GM18858 (cell line): ENCODE measurements at regions not wholly inside any gene's neighbourhood (a gene's known extent, or its start where the extent isn't known, plus 50 kb on each side); places are given as distances from the start of the nearest gene placed in this dataset.
"Not testable (repeated sequence)": the region's sequence is repeated elsewhere in the genome, so short reads cannot be mapped to it uniquely, and the experiment has no call there.

ENCODE experiments used
- ATAC-seq: cut with Tn5 transposase; IDR thresholded peaks from one replicate; pipeline ENCODE4 v1.9.1; 2021; ENCODE audit not compliant: unreplicated experiment

GRCh38 chr6:149127212-149127611 lies 190.3 kb upstream of the TAB2 start:
- ATAC-seq: no peak

GRCh38 chr6:149128489-149129145 lies 188.9 kb upstream of the TAB2 start:
- ATAC-seq: no peak

- no peak for ATAC-seq
These were observed 188.0 kb upstream of the TAB2 start for GRCh38 chr6:149129371-149130077.

- ATAC-seq: no peak
These were observed 187.4 kb upstream of the TAB2 start for GRCh38 chr6:149130090-149130489.

GRCh38 chr6:149130508-149130907 lies 187.0 kb upstream of the TAB2 start:
- no peak for ATAC-seq

- ATAC-seq: no peak
These were observed 185.6 kb upstream of the TAB2 start for GRCh38 chr6:149131891-149132290.

GRCh38 chr6:149132336-149132735 lies 185.2 kb upstream of the TAB2 start:
- ATAC-seq: no peak

GRCh38 chr6:149134511-149134933 lies 183.0 kb upstream of the TAB2 start:
- no peak for ATAC-seq

GRCh38 chr6:149135809-149136208 lies 181.7 kb upstream of the TAB2 start:
- ATAC-seq: no peak

- no peak for ATAC-seq
These were observed 181.1 kb upstream of the TAB2 start for GRCh38 chr6:149136273-149136912.

- ATAC-seq: no peak
These were observed 180.6 kb upstream of the TAB2 start for GRCh38 chr6:149136913-149137286.

- no peak for ATAC-seq
These were observed 179.9 kb upstream of the TAB2 start for GRCh38 chr6:149137594-149137993.

GRCh38 chr6:149138089-149138488 lies 179.4 kb upstream of the TAB2 start:
- no peak for ATAC-seq

GRCh38 chr6:149138699-149139294 lies 178.7 kb upstream of the TAB2 start:
- ATAC-seq: no peak

- ATAC-seq: no peak
These were observed 177.8 kb upstream of the TAB2 start for GRCh38 chr6:149139782-149140136.

- peak; percentile 64 for ATAC-seq
These were observed 177.2 kb upstream of the TAB2 start for GRCh38 chr6:149140137-149140909.

GRCh38 chr6:149140910-149141290 lies 176.6 kb upstream of the TAB2 start:
- no peak for ATAC-seq

GRCh38 chr6:149142924-149143429 lies 174.5 kb upstream of the TAB2 start:
- no peak for ATAC-seq

- ATAC-seq: not testable (repeated sequence)
These were observed 171.7 kb upstream of the TAB2 start for GRCh38 chr6:149145800-149146199.

- ATAC-seq: no peak
These were observed 170.3 kb upstream of the TAB2 start for GRCh38 chr6:149147195-149147594.
